ENCODE measurements at regions not wholly inside any gene's neighbourhood (a gene's known extent, or its start where the extent isn't known, plus 50 kb on each side); places are given as distances from the start of the nearest gene placed in this dataset.

DNA sequence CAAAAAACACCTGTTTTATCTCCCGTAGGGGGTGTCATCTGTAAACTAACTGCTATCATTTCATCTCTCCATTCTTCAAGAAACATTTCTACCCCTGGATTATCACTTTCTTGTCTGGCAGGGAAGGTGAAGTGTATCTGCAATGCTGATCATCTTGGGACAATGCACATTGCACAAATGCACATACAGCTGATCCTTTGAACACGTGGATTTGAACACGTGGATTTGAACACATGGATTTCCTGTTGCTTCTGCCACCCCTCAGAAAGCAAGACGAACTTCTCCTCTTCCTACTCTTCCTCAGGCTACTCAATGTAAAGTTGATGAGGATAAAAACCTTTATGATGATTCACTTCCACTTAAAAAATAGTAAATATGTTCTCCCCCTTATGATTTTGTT, 147.4 kb upstream of the PRLR start:
- Mint-ChIP-seq H3K27ac (no peak overlapping the region), H3K4me3 (no peak overlapping the region), H3K36me3 (ENCODE audit: low read depth) (no peaks in the 10 kb centered on the region), H3K27me3 (peaks cover 3% of the 10 kb centered on the region), H3K4me1 (no peaks in the 10 kb centered on the region), H3K9me3 (no peaks in the 10 kb centered on the region)
- POLR2A ChIA-PET, result no interaction called here
- TF ChIP-seq, protein P1, sequence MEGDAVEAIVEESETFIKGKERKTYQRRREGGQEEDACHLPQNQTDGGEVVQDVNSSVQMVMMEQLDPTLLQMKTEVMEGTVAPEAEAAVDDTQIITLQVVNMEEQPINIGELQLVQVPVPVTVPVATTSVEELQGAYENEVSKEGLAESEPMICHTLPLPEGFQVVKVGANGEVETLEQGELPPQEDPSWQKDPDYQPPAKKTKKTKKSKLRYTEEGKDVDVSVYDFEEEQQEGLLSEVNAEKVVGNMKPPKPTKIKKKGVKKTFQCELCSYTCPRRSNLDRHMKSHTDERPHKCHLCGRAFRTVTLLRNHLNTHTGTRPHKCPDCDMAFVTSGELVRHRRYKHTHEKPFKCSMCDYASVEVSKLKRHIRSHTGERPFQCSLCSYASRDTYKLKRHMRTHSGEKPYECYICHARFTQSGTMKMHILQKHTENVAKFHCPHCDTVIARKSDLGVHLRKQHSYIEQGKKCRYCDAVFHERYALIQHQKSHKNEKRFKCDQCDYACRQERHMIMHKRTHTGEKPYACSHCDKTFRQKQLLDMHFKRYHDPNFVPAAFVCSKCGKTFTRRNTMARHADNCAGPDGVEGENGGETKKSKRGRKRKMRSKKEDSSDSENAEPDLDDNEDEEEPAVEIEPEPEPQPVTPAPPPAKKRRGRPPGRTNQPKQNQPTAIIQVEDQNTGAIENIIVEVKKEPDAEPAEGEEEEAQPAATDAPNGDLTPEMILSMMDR (IDR thresholded peaks at IDR 0.05), result no peak
- intact Hi-C loops (cut with micrococcal nuclease), result no loop called here
- CTCF ChIA-PET, result no interaction called here
- DNase-seq (no peak), ATAC-seq (ENCODE audit: low read depth) (no peak)

DNA sequence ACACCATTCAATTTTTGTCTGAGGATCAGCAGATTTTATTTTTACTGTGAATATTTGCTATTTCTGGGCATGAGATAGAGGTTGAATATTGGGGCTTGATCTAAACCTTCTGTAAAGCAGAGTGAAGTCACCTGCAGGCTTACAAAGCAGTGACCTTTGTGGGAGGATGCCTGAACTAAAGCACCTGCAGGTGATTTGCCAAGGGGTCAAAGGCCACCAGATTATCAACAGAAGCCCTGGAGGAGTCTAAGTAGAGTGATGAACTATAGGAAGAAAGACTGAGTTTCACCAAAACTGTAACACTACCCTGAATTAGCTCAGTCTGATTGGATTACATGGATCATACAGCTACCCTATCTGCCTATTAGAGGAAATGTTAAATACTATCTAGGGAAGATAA, 144.3 kb upstream of the PRLR start:
- Mint-ChIP-seq H3K27me3 (peaks cover 3% of the 10 kb centered on the region), H3K4me1 (no peaks in the 10 kb centered on the region), H3K36me3 (ENCODE audit: low read depth) (no peaks in the 10 kb centered on the region), H3K9me3 (no peaks in the 10 kb centered on the region), H3K4me3 (no peak overlapping the region), H3K27ac (no peak overlapping the region)
- intact Hi-C loops (cut with micrococcal nuclease), result no loop called here
- TF ChIP-seq, protein P1 (IDR thresholded peaks at IDR 0.05), result no peak
- CTCF ChIA-PET, result no interaction called here
- DNase-seq, result no peak
- POLR2A ChIA-PET, result no interaction called here
- ATAC-seq (ENCODE audit: low read depth), result no peak

DNA sequence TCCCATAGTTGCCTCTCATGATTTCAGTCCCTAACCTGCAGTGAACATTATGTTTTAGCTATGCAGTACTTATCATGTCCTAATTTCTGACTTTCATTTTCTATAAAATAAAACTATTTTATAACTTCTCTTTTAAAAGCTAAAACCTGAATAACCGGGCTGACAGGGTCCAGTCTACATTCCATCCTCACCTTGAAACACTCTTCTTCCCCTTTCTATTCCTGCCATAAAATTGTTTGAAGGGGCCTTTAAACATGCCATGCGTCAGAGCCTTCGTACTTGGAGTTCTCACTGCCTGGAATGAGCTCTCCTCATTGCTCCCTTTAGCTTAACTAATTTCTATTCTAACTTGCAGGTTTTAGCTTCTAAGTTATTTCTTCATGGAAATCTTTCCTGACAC, 143.0 kb upstream of the PRLR start:
- intact Hi-C loops (cut with micrococcal nuclease), result no loop called here
- no peaks in the 10 kb centered on the region for H3K4me1 Mint-ChIP-seq
- H3K27me3 Mint-ChIP-seq, result peaks cover 3% of the 10 kb centered on the region
- ATAC-seq (ENCODE audit: low read depth), result no peak
- ChIA-PET POLR2A (no interaction called here), CTCF (no interaction called here)
- H3K4me3 Mint-ChIP-seq, result no peak overlapping the region
- no peaks in the 10 kb centered on the region for H3K36me3 Mint-ChIP-seq (ENCODE audit: low read depth)
- TF ChIP-seq, protein P1 (IDR thresholded peaks at IDR 0.05), result no peak
- no peaks in the 10 kb centered on the region for H3K9me3 Mint-ChIP-seq
- no peak overlapping the region for H3K27ac Mint-ChIP-seq
- no peak for DNase-seq

DNA sequence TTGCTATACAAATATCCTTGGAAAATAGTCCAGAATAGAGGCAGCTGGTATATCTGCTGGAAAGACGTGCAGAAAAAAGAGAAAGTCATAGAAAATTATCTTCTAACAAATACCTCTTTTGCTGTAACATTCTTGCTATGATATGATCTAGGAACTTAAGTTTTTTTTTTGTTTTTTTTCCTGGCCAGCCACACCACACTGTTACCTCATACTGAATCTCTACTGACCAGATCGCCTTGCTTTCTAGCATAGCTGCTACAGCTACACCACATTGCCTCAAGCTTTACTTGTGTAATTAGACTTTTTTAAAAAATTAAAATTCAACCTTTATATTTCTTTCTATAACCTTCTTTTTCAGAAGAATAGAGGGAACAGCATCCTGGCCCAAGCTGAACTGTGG, 142.2 kb upstream of the PRLR start:
- ATAC-seq (ENCODE audit: low read depth), result no peak
- DNase-seq, result no peak
- intact Hi-C loops (cut with micrococcal nuclease), result no loop called here
- no peak overlapping the region for H3K27ac Mint-ChIP-seq
- peaks cover 3% of the 10 kb centered on the region for H3K27me3 Mint-ChIP-seq
- TF ChIP-seq, protein P1 (IDR thresholded peaks at IDR 0.05), result no peak
- no peaks in the 10 kb centered on the region for H3K9me3 Mint-ChIP-seq
- POLR2A ChIA-PET, result no interaction called here
- no peak overlapping the region for H3K4me3 Mint-ChIP-seq
- H3K36me3 Mint-ChIP-seq (ENCODE audit: low read depth), result no peaks in the 10 kb centered on the region
- CTCF ChIA-PET, result no interaction called here
- H3K4me1 Mint-ChIP-seq, result no peaks in the 10 kb centered on the region

DNA sequence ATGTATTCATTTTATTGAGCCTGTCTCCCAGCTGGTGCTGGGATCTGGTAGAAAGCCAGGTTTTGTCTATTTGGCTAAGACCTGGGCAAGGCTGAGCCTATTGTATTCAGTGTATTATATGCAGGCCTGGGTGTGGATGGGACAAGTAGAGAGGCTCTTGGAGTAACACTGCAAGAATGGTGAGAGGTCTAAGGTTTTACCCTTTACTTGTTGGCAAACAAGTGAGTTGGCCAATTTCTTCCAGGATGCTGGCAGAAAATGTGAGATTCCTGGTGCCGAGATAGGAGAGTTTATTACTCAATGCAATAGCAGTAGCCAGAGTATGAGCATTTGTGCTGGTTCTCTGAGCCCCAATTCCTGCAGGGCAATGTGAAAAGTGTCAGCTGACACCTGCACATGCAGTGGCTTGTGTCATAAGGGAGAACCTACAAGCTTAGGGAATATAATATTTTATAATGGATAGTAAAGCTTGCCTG, 141.7 kb upstream of the PRLR start:
- TF ChIP-seq, protein P1 (IDR thresholded peaks at IDR 0.05), result no peak
- no peak overlapping the region for H3K27ac Mint-ChIP-seq
- ATAC-seq (ENCODE audit: low read depth) (no peak), DNase-seq (no peak)
- ChIA-PET CTCF (no interaction called here), POLR2A (no interaction called here)
- no peaks in the 10 kb centered on the region for H3K9me3 Mint-ChIP-seq
- H3K36me3 Mint-ChIP-seq (ENCODE audit: low read depth), result no peaks in the 10 kb centered on the region
- H3K4me1 Mint-ChIP-seq, result no peaks in the 10 kb centered on the region
- intact Hi-C loops (cut with micrococcal nuclease), result no loop called here
- H3K27me3 Mint-ChIP-seq, result peaks cover 3% of the 10 kb centered on the region
- H3K4me3 Mint-ChIP-seq, result no peak overlapping the region

Data from activated B cell treated with CpG ODN at 0.5 μM for 24 hours (primary cell).